ENCODE measurements at regions not wholly inside any gene's neighbourhood (a gene's known extent, or its start where the extent isn't known, plus 50 kb on each side); places are given as distances from the start of the nearest gene placed in this dataset.

GRCh38 chr4:115841871-115842270, 728.5 kb upstream of the NDST4 start:
- no peak for TF ChIP-seq MAX (IDR thresholded peaks at IDR 0.05)
- no peak for TF ChIP-seq RAD21 (IDR thresholded peaks at IDR 0.05; ENCODE audit: low read depth)
- no peak for TF ChIP-seq TCF12 (IDR thresholded peaks at IDR 0.05; ENCODE audit: low read depth)
- no peak for TF ChIP-seq FOXM1 (IDR thresholded peaks at IDR 0.05; ENCODE audit: borderline replicate concordance, low read depth)
- TF ChIP-seq EGR1 (IDR thresholded peaks at IDR 0.05): no peak
- no peak for TF ChIP-seq TEAD4 (IDR thresholded peaks at IDR 0.05)
- TF ChIP-seq NFIC (IDR thresholded peaks at IDR 0.05): no peak
- no peak for TF ChIP-seq YY1 (IDR thresholded peaks at IDR 0.05; ENCODE audit: low read depth)
- no peak for TF ChIP-seq CREB1 (IDR thresholded peaks at IDR 0.05; ENCODE audit: low read depth)
- TF ChIP-seq ZBTB7A (IDR thresholded peaks at IDR 0.05; ENCODE audit: low read depth): no peak

- TF ChIP-seq EGR1 (IDR thresholded peaks at IDR 0.05): no peak
- no peak for TF ChIP-seq NFIC (IDR thresholded peaks at IDR 0.05)
- no peak for TF ChIP-seq CREB1 (IDR thresholded peaks at IDR 0.05; ENCODE audit: low read depth)
- TF ChIP-seq CEBPB (IDR thresholded peaks at IDR 0.05): no peak
- no peak for TF ChIP-seq YY1 (IDR thresholded peaks at IDR 0.05; ENCODE audit: low read depth)
- no peak for TF ChIP-seq TAF1 (IDR thresholded peaks at IDR 0.05; ENCODE audit: low read depth)
- no peak for TF ChIP-seq MAX (IDR thresholded peaks at IDR 0.05)
- no peak for TF ChIP-seq ZBTB7A (IDR thresholded peaks at IDR 0.05; ENCODE audit: low read depth)
- no peak for TF ChIP-seq TCF12 (IDR thresholded peaks at IDR 0.05; ENCODE audit: low read depth)
- no peak for TF ChIP-seq REST (IDR thresholded peaks at IDR 0.05; ENCODE audit: low read depth)
- TF ChIP-seq RAD21 (IDR thresholded peaks at IDR 0.05; ENCODE audit: low read depth): no peak
- no peak for TF ChIP-seq EP300 (IDR thresholded peaks at IDR 0.05; ENCODE audit: borderline replicate concordance)
- TF ChIP-seq USF1 (IDR thresholded peaks at IDR 0.05): no peak
- no peak for TF ChIP-seq FOXM1 (IDR thresholded peaks at IDR 0.05; ENCODE audit: borderline replicate concordance, low read depth)
- no peak for TF ChIP-seq TEAD4 (IDR thresholded peaks at IDR 0.05)
Observed at GRCh38 chr4:115834441-115834840, 721.0 kb upstream of the NDST4 start.

GRCh38 chr4:115824630-115825029, 711.2 kb upstream of the NDST4 start:
- TF ChIP-seq YY1 (IDR thresholded peaks at IDR 0.05; ENCODE audit: low read depth): no peak
- TF ChIP-seq ZBTB7A (IDR thresholded peaks at IDR 0.05; ENCODE audit: low read depth): no peak
- TF ChIP-seq MAX (IDR thresholded peaks at IDR 0.05): no peak
- TF ChIP-seq USF1 (IDR thresholded peaks at IDR 0.05): no peak
- no peak for TF ChIP-seq TCF12 (IDR thresholded peaks at IDR 0.05; ENCODE audit: low read depth)
- TF ChIP-seq EGR1 (IDR thresholded peaks at IDR 0.05): no peak
- no peak for TF ChIP-seq TAF1 (IDR thresholded peaks at IDR 0.05; ENCODE audit: low read depth)
- no peak for TF ChIP-seq NFIC (IDR thresholded peaks at IDR 0.05)
- TF ChIP-seq FOXM1 (IDR thresholded peaks at IDR 0.05; ENCODE audit: borderline replicate concordance, low read depth): no peak

GRCh38 chr4:115803825-115804224, 690.4 kb upstream of the NDST4 start:
- TF ChIP-seq MAX (IDR thresholded peaks at IDR 0.05) (no peak), YY1 (IDR thresholded peaks at IDR 0.05; ENCODE audit: low read depth) (no peak), USF1 (IDR thresholded peaks at IDR 0.05) (no peak), NFIC (IDR thresholded peaks at IDR 0.05) (no peak), CEBPB (IDR thresholded peaks at IDR 0.05) (no peak), EP300 (IDR thresholded peaks at IDR 0.05; ENCODE audit: borderline replicate concordance) (no peak), TAF1 (IDR thresholded peaks at IDR 0.05; ENCODE audit: low read depth) (no peak), CREB1 (IDR thresholded peaks at IDR 0.05; ENCODE audit: low read depth) (no peak), FOXM1 (IDR thresholded peaks at IDR 0.05; ENCODE audit: borderline replicate concordance, low read depth) (no peak), RAD21 (IDR thresholded peaks at IDR 0.05; ENCODE audit: low read depth) (no peak), TCF12 (IDR thresholded peaks at IDR 0.05; ENCODE audit: low read depth) (no peak), EGR1 (IDR thresholded peaks at IDR 0.05) (no peak), ZBTB7A (IDR thresholded peaks at IDR 0.05; ENCODE audit: low read depth) (no peak), REST (IDR thresholded peaks at IDR 0.05; ENCODE audit: low read depth) (no peak), TEAD4 (IDR thresholded peaks at IDR 0.05) (no peak)

GRCh38 chr4:115790812-115791211, 677.4 kb upstream of the NDST4 start:
- no peak for TF ChIP-seq EP300 (IDR thresholded peaks at IDR 0.05; ENCODE audit: borderline replicate concordance)
- TF ChIP-seq MAX (IDR thresholded peaks at IDR 0.05): no peak
- TF ChIP-seq TAF1 (IDR thresholded peaks at IDR 0.05; ENCODE audit: low read depth): no peak
- TF ChIP-seq TCF12 (IDR thresholded peaks at IDR 0.05; ENCODE audit: low read depth): no peak
- no peak for TF ChIP-seq REST (IDR thresholded peaks at IDR 0.05; ENCODE audit: low read depth)
- TF ChIP-seq EGR1 (IDR thresholded peaks at IDR 0.05): no peak
- no peak for TF ChIP-seq CEBPB (IDR thresholded peaks at IDR 0.05)
- TF ChIP-seq CREB1 (IDR thresholded peaks at IDR 0.05; ENCODE audit: low read depth): no peak
- TF ChIP-seq YY1 (IDR thresholded peaks at IDR 0.05; ENCODE audit: low read depth): no peak
